IPS-NIHi11 (cell line): ENCODE measurements at regions not wholly inside any gene's neighbourhood (a gene's known extent, or its start where the extent isn't known, plus 50 kb on each side); places are given as distances from the start of the nearest gene placed in this dataset.
"Not testable (repeated sequence)": the region's sequence is repeated elsewhere in the genome, so short reads cannot be mapped to it uniquely, and the experiment has no call there.

Experiments used
- DNase-seq: peaks from one replicate; pipeline ENCODE4 v3.0.0; 2012; ENCODE audit warnings: mixed read lengths, low spot score

DNA sequence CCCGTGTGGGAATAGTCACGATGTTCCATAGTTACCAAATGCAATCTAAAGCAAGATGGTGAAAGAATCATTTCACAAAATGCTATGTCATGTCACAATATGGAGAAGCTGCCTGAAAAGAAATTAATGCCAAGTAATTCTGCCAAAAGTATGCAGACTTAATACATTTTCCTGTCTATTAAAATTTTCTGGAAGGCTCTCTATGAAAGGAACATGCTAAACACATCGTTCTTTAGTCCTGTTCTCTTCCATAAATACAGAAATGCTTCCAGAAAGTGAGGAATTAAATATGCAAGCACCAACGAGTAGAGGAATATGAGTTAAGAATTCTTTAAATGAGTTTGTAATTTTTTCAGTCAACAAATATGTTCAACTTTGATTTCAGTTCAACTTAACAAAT is 266.8 kb upstream of the CRBN start:
- no peak for DNase-seq

GRCh38 chr3:3443482-3443881 is 264.0 kb upstream of the CRBN start:
- DNase-seq, result no peak

DNA sequence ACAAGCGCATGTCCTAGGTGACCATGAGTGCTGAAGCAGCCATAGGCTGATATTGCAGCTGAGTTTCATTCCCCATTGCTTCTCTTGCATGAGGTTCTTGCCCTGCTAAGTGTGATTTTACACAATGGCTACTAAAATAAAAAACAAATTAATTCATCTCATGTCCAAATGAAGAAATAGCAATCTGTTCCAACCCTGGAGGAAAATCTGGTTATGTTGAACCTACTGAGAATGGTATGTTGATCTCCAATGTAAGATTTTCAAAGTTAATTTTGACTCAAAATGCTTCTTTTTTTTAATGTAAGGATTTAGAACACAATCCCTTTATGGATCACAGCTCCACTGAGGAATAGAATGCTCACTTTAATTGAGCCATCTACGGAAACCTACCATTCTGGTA is 254.2 kb upstream of the CRBN start:
- DNase-seq, result no peak

DNA sequence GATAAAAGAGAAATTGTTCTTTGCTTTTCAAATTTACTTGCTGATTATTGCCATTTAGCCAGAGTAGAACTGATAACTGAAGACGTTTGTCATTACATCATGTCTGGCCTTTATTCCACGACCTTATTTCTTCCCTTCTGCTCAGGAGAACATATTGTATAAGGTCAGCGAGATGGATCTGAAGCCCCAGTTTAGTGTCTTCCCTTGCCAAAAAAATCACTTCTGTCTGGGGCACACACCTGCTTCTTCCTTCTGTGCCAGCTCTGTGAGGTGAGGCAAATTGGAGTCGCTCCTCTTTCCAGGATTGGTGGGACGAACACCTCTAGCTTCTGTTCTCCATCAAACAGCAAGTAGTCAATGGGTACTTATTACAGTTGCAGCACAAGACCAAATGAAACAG is 250.3 kb upstream of the CRBN start:
- DNase-seq, result no peak

- not testable (repeated sequence) for DNase-seq
Measured at GRCh38 chr3:3407707-3408106, 228.2 kb upstream of the CRBN start.

DNA sequence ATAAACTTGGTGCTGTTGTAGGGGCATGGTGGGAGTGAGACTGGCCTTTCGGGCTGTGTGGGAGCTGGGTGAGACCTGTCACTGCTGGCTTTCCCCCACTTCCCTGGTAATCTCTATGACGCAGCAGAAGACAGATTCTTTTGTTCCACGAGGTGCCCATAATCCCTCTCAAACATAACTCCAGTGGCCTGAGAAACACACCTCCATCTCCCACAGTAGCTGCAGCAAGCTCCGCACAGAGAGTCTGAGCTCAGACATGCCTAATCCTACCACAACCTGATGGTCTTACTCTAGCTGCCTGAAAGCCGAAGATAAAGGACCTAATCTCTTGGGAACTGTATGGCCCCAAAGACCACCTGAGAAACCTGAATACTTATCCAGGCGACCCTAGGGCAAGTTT is 225.6 kb upstream of the CRBN start:
- no peak for DNase-seq

GRCh38 chr3:3403700-3404099 is 224.2 kb upstream of the CRBN start:
- no peak for DNase-seq

GRCh38 chr3:3392946-3393345 is 213.5 kb upstream of the CRBN start:
- DNase-seq, result no peak

- no peak for DNase-seq
Measured at GRCh38 chr3:3383461-3383860, 204.0 kb upstream of the CRBN start.

DNA sequence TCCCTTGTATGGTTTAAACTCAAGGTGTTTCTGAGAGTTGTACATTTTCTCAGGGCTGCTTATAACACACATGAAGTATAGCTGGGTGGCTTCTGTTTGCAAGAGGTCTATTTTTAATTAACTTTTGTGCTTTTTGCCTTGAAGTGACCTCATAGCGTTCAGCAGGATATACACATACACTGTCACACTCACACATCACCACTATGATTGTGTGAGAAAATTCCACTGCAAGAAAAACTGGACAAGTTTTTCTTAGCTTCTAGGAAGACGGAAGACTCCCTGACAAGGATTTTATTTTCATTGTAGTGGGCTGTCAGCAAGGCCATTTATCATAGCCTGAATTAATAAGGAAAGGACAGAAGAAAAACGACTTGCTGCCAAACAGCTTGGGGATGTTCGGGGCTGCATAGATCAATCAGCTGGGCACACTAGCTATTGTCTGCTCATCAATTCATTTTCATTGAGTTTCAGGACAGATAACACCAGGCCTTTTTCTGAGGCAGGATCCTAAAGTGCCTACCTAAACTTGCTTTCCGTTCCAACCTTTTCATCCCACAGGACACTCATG is 192.8 kb upstream of the CRBN start:
- DNase-seq, result no peak

- DNase-seq, result no peak
Measured at GRCh38 chr3:3368306-3368705, 188.8 kb upstream of the CRBN start.

DNA sequence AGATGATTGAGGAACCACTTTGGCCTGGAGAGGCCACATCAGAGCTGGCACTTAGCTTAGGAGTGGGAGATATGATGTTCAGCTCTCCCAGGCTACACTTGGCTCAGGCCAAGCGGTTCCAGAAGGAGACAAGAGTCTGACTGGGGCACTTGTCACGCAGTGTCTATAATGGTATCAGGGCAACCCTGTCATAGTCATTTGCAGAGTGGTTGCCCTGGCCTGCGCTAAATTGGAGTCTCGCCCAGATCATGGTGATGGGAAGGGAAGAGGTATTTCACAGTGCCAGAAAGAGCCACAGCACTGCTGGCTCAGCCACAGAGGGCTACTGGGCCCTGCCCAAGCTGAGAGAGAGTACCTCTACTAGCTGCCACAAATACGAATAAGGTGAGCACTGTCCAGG is 186.9 kb upstream of the CRBN start:
- DNase-seq, result no peak

DNA sequence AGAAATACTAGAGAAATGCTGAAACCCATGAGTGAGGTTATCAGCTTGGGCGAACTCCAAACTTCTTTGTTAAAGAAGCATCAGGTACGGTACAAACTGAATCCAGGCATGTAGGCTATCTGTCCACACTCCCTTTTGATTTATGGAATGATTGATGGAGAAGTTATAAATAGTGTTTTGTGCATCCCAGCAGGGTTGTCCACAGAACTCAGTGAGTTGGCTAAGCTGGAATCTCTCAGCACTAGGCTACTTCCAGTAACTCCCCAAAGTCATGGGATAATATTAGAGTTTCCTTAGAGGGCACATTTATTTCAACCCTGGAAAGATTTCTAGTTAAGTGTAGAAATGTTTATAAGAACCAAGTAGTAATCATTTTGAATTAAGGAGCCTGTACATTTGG is 186.2 kb upstream of the CRBN start:
- DNase-seq, result no peak

DNA sequence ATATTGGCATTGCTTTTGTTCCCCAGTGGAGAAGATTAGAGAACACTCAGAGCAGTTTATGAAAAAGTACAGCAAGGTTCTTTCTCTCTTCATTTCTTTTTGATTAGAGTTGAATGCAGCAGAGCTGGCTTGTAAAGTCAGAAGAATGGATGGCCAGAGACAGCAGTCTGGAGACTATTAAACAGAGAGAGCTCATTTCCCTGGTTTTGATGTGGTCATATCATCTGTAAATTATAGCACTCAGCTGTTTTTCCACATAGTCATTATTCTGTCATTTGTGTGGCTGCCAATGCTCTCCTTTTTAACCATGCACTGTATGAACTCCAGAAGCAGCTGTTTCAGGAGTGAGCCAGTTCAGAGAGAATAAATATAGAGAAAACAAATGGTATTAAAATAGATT is 177.4 kb upstream of the CRBN start:
- no peak for DNase-seq

DNA sequence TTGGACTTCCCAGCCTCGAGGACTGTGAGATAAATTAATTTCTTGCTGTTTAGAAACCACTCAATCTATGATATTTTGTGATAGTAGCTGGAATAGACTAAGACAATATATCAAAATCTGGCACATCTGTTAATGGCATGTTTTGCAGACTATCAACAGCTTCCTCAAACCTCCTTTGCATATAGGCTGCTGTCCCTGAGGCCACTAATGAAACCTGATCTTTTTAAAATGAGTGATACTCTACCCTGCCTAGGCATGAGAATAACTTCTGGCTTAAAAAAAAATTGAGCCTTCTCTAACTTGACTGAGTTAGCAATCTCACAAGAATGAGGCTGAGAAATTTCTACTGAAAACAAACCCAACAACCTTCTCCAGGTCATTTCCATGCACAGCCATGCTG is 176.0 kb upstream of the CRBN start:
- DNase-seq, result no peak

DNA sequence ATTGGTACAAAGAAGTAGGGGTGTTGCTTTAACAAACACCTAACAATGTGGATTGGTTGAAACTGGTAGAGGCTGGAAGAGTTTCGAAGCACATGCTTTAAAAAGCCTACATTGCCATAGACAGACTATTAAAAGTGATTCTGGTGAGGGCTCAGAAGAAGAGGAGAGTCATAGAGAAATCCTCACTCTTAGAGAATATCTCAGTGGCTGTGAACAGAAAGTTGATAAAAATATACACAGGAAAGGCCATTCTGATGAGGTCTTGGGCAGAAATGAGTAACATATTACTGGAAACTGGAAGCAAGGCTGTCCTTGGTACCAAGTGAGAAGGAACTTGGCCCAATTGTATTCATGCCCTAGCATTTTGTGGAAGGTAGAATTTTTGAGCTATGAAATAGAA is 173.7 kb upstream of the CRBN start:
- DNase-seq, result no peak

DNA sequence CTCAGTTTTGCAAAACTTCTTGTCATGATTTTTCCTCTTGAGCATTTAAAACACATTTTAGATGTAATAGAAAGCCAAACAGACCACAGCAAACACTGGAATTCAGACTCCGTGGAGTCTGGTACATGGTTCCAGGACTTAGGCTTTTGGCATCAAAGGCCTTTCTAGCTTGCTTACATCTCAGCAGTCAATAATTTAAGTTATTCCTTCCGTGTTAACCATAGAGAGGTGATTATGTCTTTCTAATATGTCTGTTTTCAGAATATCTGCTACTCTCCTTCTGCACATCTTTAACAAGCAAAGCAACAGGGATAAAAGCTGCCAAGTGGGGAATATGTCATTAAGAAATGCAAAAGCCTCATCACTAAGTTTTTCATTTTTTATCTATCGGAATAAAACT is 171.7 kb upstream of the CRBN start:
- no peak for DNase-seq

DNA sequence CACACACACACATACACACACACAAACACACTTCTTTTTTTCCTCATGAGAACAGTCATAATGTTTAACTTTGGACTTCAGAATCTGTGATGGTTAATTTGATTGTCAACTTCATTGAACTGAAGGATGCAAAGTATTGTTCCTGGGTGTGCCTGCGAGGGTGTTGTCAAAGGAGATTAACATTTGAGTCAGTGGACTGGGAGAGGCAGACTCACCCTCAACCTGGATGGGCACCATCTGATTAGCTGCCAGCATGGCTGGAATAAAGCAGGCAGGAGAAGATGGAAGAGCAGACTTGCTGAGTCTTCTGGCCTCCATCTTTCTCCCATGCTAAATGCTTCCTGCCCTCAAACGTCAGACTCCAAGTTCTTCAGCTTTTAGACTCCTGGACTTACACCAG is 167.6 kb upstream of the CRBN start:
- not testable (repeated sequence) for DNase-seq

GRCh38 chr3:3346556-3346955 is 167.1 kb upstream of the CRBN start:
- no peak for DNase-seq

- no peak for DNase-seq
Measured at GRCh38 chr3:3342141-3342540, 162.7 kb upstream of the CRBN start.

DNA sequence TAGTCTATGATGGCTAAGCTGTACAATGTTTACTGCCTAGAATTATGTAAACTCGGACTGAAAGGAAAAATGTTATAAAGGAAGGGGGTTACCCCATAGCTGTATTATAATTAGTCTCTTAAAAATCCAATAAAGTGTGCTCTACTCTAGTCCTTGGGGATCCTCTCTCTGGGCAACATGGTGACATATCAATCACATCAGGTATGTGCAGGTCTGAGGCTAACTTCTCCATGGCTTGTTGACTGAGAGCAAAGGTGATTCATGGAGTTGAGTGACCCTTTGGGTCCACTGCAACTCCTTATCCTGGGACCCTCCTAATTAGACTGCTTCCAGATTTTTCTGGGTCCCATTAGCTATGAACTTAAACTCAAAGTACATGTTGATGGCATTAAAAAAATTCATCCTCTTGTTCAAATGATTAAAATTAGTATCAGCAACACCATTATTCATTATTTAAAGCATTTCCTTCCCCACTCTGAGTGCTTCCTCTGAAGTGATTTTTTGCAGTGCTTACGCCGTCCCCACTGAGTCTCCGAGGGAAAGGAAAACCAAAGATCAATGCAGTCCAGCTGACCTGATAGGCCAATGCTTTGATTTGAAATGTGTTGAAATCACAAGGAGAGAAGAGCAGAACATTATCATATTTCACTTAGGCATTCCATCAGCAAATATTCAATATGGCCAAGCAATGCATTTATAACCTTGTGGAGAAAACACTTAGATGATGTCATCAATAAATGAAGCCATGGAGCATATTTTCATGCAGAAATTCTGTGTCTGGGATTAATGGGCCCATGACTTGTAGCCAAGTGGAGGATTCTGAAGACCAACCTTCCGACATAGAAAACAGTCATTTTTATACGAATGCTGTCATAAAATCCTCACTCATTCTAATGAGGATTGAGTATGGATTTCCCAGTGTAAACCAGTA is 161.7 kb upstream of the CRBN start:
- no peak for DNase-seq

DNA sequence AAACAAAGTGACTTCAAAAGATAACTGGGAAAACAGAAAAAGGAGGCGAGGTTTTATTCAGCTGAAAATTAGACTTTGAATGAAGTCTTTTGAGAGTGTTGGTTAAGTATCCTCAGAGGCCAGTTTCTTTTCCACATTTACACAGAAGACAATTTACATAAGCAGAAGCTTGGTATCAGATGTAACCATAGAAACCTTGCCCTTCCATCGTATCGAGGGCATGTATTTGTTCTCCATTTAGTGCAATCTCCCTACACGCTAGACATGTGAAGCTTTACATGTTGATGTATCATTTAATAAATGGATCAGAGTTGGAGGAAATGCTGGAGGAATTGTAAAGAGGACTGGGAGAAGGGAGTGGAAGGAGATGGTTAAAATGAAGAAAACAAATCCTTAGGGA is 161.0 kb upstream of the CRBN start:
- DNase-seq, result no peak

- DNase-seq, result no peak
Measured at GRCh38 chr3:3335903-3336302, 156.4 kb upstream of the CRBN start.

DNA sequence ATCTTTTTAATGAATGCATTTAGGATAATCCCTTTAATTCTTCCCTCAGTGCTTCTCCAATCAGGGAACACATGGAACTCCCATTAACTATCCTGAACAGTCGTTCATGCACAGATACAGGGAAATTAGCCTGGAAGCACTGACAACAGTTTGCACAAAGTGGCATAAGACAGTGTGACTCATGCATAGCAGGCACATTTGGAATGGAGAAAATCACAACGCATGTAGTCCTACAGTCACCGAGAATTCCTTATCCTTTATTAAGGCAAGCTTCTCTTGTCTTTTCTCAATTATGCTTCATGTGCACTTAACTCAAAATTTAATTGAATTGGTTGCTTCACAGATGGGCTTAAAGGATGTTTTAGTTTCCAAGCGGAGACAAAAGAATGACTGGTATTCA is 155.0 kb upstream of the CRBN start:
- DNase-seq, result no peak
